ENCODE measurements at regions not wholly inside any gene's neighbourhood (a gene's known extent, or its start where the extent isn't known, plus 50 kb on each side); places are given as distances from the start of the nearest gene placed in this dataset.

- H3K4me3 ChIP-seq, result no peak overlapping the region
- in situ Hi-C loops (cut with MboI; ENCODE audit: low pct_unique_long_range_greater_than_20kb in 2 of 9, low sequenced_read_pairs in 9 of 9, unreplicated experiment in 9 of 9), result no loop called here
- H3K27ac ChIP-seq, result no peak overlapping the region
- 0 to 100% (median 61%) methylated on average over 1 to 3 of the region's 3 CpGs; no CpG with 5 or more reads in 1 of the 10 experiments for WGBS, 10 experiments
- no peak for ATAC-seq (replicated peaks in 6 of 8)
- no peaks in the 10 kb centered on the region for H3K4me1 ChIP-seq (replicated peaks in 1 of 2)
Observed at GRCh38 chr5:60510663-60511062, 189.3 kb downstream of the DEPDC1B start.

- Histone ChIP-seq H3K4me1 (replicated peaks in 1 of 2) (peaks cover 0 to 4% of the 10 kb centered on the region in 2 donors), H3K4me3 (no peak overlapping the region), H3K27ac (no peak overlapping the region)
- no peak for ATAC-seq (replicated peaks in 6 of 8)
- 7 to 100% (median 60%) methylated on average over 1 to 3 of the region's 3 CpGs; no CpG with 5 or more reads in 3 of the 10 experiments for WGBS, 10 experiments
- in situ Hi-C loops (cut with MboI; ENCODE audit: low pct_unique_long_range_greater_than_20kb in 2 of 9, low sequenced_read_pairs in 9 of 9, unreplicated experiment in 9 of 9), result no loop called here
Observed at GRCh38 chr5:60510049-60510448, 189.9 kb downstream of the DEPDC1B start.

GRCh38 chr5:60509519-60509918, 190.4 kb downstream of the DEPDC1B start:
- Histone ChIP-seq H3K27ac (no peak overlapping the region), H3K4me3 (no peak overlapping the region), H3K4me1 (replicated peaks in 1 of 2) (peaks cover 0 to 5% of the 10 kb centered on the region in 2 donors)
- no peak for ATAC-seq (replicated peaks in 6 of 8)
- in situ Hi-C loops (cut with MboI; ENCODE audit: low pct_unique_long_range_greater_than_20kb in 2 of 9, low sequenced_read_pairs in 9 of 9, unreplicated experiment in 9 of 9), result no loop called here
- 40 to 100% (median 86%) methylated on average over 1 to 2 of the region's 2 CpGs; no CpG with 5 or more reads in 1 of the 10 experiments for WGBS, 10 experiments

- no peak for ATAC-seq (replicated peaks in 6 of 8)
Observed at GRCh38 chr5:60507687-60508086, 192.3 kb downstream of the DEPDC1B start.

GRCh38 chr5:60505373-60506171, 194.4 kb downstream of the DEPDC1B start:
- H3K4me1 ChIP-seq (replicated peaks in 1 of 2), result peaks cover 0 to 5% of the 10 kb centered on the region in 2 donors
- WGBS, 10 experiments, result 13 to 100% (median 78%) methylated on average over 2 to 7 of the region's 7 CpGs; no CpG with 5 or more reads in 1 of the 10 experiments
- no peak overlapping the region for H3K27ac ChIP-seq
- H3K4me3 ChIP-seq, result no peak overlapping the region
- in situ Hi-C loops (cut with MboI; ENCODE audit: low pct_unique_long_range_greater_than_20kb in 2 of 9, low sequenced_read_pairs in 9 of 9, unreplicated experiment in 9 of 9), result no loop called here
- ATAC-seq (replicated peaks in 6 of 8), result peak in 3 of 8 experiments; percentile 62 to 93 (median 73)

More at GRCh38 chr5:60507687-60508086, 192.3 kb downstream of the DEPDC1B start:
- no peak overlapping the region for H3K4me3 ChIP-seq
- WGBS, 10 experiments, result 35 to 100% (median 100%) methylated on average over 3 of the region's 3 CpGs; no CpG with 5 or more reads in 5 of the 10 experiments
- no peak overlapping the region for H3K27ac ChIP-seq
- H3K4me1 ChIP-seq (replicated peaks in 1 of 2), result peaks cover 0 to 5% of the 10 kb centered on the region in 2 donors
- in situ Hi-C loops (cut with MboI; ENCODE audit: low pct_unique_long_range_greater_than_20kb in 2 of 9, low sequenced_read_pairs in 9 of 9, unreplicated experiment in 9 of 9), result no loop called here

- in situ Hi-C loops (cut with MboI; ENCODE audit: low pct_unique_long_range_greater_than_20kb in 2 of 9, low sequenced_read_pairs in 9 of 9, unreplicated experiment in 9 of 9), result no loop called here
Observed at GRCh38 chr5:60504342-60504741, 195.6 kb downstream of the DEPDC1B start.

GRCh38 chr5:60503771-60504170, 196.2 kb downstream of the DEPDC1B start:
- H3K4me3 ChIP-seq, result no peak overlapping the region
- peaks cover 0 to 5% of the 10 kb centered on the region in 2 donors for H3K4me1 ChIP-seq (replicated peaks in 1 of 2)
- WGBS, 10 experiments, result 15 to 88% (median 70%) methylated on average over 1 to 2 of the region's 2 CpGs; no CpG with 5 or more reads in 1 of the 10 experiments
- no peak overlapping the region for H3K27ac ChIP-seq
- no peak for ATAC-seq (replicated peaks in 6 of 8)
- in situ Hi-C loops (cut with MboI; ENCODE audit: low pct_unique_long_range_greater_than_20kb in 2 of 9, low sequenced_read_pairs in 9 of 9, unreplicated experiment in 9 of 9), result no loop called here

More at GRCh38 chr5:60504342-60504741, 195.6 kb downstream of the DEPDC1B start:
- WGBS, 10 experiments, result 63 to 100% (median 86%) methylated on average over 1 to 2 of the region's 2 CpGs; no CpG with 5 or more reads in 1 of the 10 experiments
- ATAC-seq (replicated peaks in 6 of 8), result no peak
- H3K4me3 ChIP-seq, result no peak overlapping the region
- no peak overlapping the region for H3K27ac ChIP-seq
- H3K4me1 ChIP-seq (replicated peaks in 1 of 2), result peaks cover 0 to 5% of the 10 kb centered on the region in 2 donors

- ATAC-seq (replicated peaks in 6 of 8), result no peak
- whole genome bisulfite sequencing, 10 experiments, result 0 to 76% (median 58%) methylated on average over 1 to 4 of the region's 4 CpGs; no CpG with 5 or more reads in 2 of the 10 experiments
- in situ Hi-C loops (cut with MboI; ENCODE audit: low pct_unique_long_range_greater_than_20kb in 2 of 9, low sequenced_read_pairs in 9 of 9, unreplicated experiment in 9 of 9), result no loop called here
- H3K4me1 ChIP-seq (replicated peaks in 1 of 2), result no peaks in the 10 kb centered on the region
- no peak overlapping the region for H3K27ac ChIP-seq
- H3K4me3 ChIP-seq, result no peak overlapping the region
Observed at GRCh38 chr5:60497706-60498500, 202.1 kb downstream of the DEPDC1B start.

GRCh38 chr5:60495644-60496520, 204.1 kb downstream of the DEPDC1B start:
- H3K4me1 ChIP-seq (replicated peaks in 1 of 2), result no peaks in the 10 kb centered on the region
- no peak overlapping the region for H3K4me3 ChIP-seq
- WGBS, 10 experiments, result 33 to 100% (median 78%) methylated on average over 1 to 7 of the region's 7 CpGs
- H3K27ac ChIP-seq, result no peak overlapping the region
- in situ Hi-C loops (cut with MboI; ENCODE audit: low pct_unique_long_range_greater_than_20kb in 2 of 9, low sequenced_read_pairs in 9 of 9, unreplicated experiment in 9 of 9), result no loop called here
- no peak for ATAC-seq (replicated peaks in 6 of 8)

- in situ Hi-C loops (cut with MboI; ENCODE audit: low pct_unique_long_range_greater_than_20kb in 2 of 9, low sequenced_read_pairs in 9 of 9, unreplicated experiment in 9 of 9), result no loop called here
- no peak for ATAC-seq (replicated peaks in 6 of 8)
- Histone ChIP-seq H3K4me3 (no peak overlapping the region), H3K4me1 (replicated peaks in 1 of 2) (no peaks in the 10 kb centered on the region), H3K27ac (no peak overlapping the region)
Observed at GRCh38 chr5:60494635-60495034, 205.3 kb downstream of the DEPDC1B start.

GRCh38 chr5:60494144-60494543, 205.8 kb downstream of the DEPDC1B start:
- Histone ChIP-seq H3K4me1 (replicated peaks in 1 of 2) (no peaks in the 10 kb centered on the region), H3K27ac (no peak overlapping the region), H3K4me3 (no peak overlapping the region)
- in situ Hi-C loops (cut with MboI; ENCODE audit: low pct_unique_long_range_greater_than_20kb in 2 of 9, low sequenced_read_pairs in 9 of 9, unreplicated experiment in 9 of 9), result no loop called here
- WGBS, 10 experiments, result 20 to 100% (median 67%) methylated on average over 1 to 3 of the region's 3 CpGs; no CpG with 5 or more reads in 1 of the 10 experiments
- no peak for ATAC-seq (replicated peaks in 6 of 8)

GRCh38 chr5:60493372-60493771, 206.6 kb downstream of the DEPDC1B start:
- Histone ChIP-seq H3K27ac (no peak overlapping the region), H3K4me1 (replicated peaks in 1 of 2) (peaks cover 0 to under 1% of the 10 kb centered on the region in 2 donors), H3K4me3 (no peak overlapping the region)
- WGBS, 10 experiments, result 36 to 100% (median 94%) methylated on average over 1 to 2 of the region's 2 CpGs; no CpG with 5 or more reads in 3 of the 10 experiments
- ATAC-seq (replicated peaks in 6 of 8), result no peak
- in situ Hi-C loops (cut with MboI; ENCODE audit: low pct_unique_long_range_greater_than_20kb in 2 of 9, low sequenced_read_pairs in 9 of 9, unreplicated experiment in 9 of 9), result no loop called here
